ENCODE measurements at regions not wholly inside any gene's neighbourhood (a gene's known extent, or its start where the extent isn't known, plus 50 kb on each side); places are given as distances from the start of the nearest gene placed in this dataset.

GRCh38 chr13:85019121-85019520 is 780.1 kb downstream of the SLITRK6 start:
- H3K27ac ChIP-seq (ENCODE audit: low read depth, low read length): no peak overlapping the region
- no peak overlapping the region for H3K4me3 ChIP-seq (ENCODE audit: insufficient read depth, low read depth, low read length)
- no peak overlapping the region for H3K27ac Mint-ChIP-seq (ENCODE audit: unreplicated experiment)
- no peaks in the 10 kb centered on the region for H3K4me1 ChIP-seq (ENCODE audit: insufficient read depth, low read length)
- no peaks in the 10 kb centered on the region for H3K36me3 ChIP-seq (ENCODE audit: insufficient read depth, low read length)
- TF ChIP-seq CTCF (IDR thresholded peaks at IDR 0.05; ENCODE audit: insufficient read depth, low read depth, low read length): no peak
- no peaks in the 10 kb centered on the region for H4K20me1 ChIP-seq (ENCODE audit: insufficient read depth, low read length)
- no peaks in the 10 kb centered on the region for H3K27me3 ChIP-seq (ENCODE audit: insufficient read depth, low read length)
- no peak overlapping the region for H2AFZ ChIP-seq (ENCODE audit: low read depth, low read length)
- H3K4me3 Mint-ChIP-seq (ENCODE audit: unreplicated experiment): no peak overlapping the region
- H3K27me3 Mint-ChIP-seq (ENCODE audit: low read depth, unreplicated experiment): no peaks in the 10 kb centered on the region
- DNase-seq (ENCODE audit: low read depth) (no peak), FAIRE-seq (no peak)
- H3K9ac ChIP-seq (ENCODE audit: low read length): no peak overlapping the region
- no peaks in the 10 kb centered on the region for H3K79me2 ChIP-seq (ENCODE audit: insufficient read depth, low read length)
- no peak overlapping the region for H3K4me2 ChIP-seq (ENCODE audit: low read length)
- no peaks in the 10 kb centered on the region for H3K9me3 ChIP-seq (ENCODE audit: insufficient read depth, low read depth, low read length)
- H3K36me3 Mint-ChIP-seq (ENCODE audit: low read depth, unreplicated experiment): no peaks in the 10 kb centered on the region
- peaks cover 4% of the 10 kb centered on the region for H3K9me3 Mint-ChIP-seq (ENCODE audit: unreplicated experiment)
- no peaks in the 10 kb centered on the region for H3K4me1 Mint-ChIP-seq (ENCODE audit: low read depth, unreplicated experiment)

- H3K4me1 Mint-ChIP-seq (ENCODE audit: low read depth, unreplicated experiment): no peaks in the 10 kb centered on the region
- Histone ChIP-seq H3K9me3 (ENCODE audit: insufficient read depth, low read depth, low read length) (no peaks in the 10 kb centered on the region), H3K4me3 (ENCODE audit: insufficient read depth, low read depth, low read length) (no peak overlapping the region), H3K79me2 (ENCODE audit: insufficient read depth, low read length) (no peaks in the 10 kb centered on the region), H3K4me2 (ENCODE audit: low read length) (no peak overlapping the region), H3K27me3 (ENCODE audit: insufficient read depth, low read length) (no peaks in the 10 kb centered on the region), H3K36me3 (ENCODE audit: insufficient read depth, low read length) (no peaks in the 10 kb centered on the region), H3K27ac (ENCODE audit: low read depth, low read length) (no peak overlapping the region), H3K9ac (ENCODE audit: low read length) (no peak overlapping the region), H3K4me1 (ENCODE audit: insufficient read depth, low read length) (no peaks in the 10 kb centered on the region), H2AFZ (ENCODE audit: low read depth, low read length) (no peak overlapping the region), H4K20me1 (ENCODE audit: insufficient read depth, low read length) (no peaks in the 10 kb centered on the region)
- no peak overlapping the region for H3K27ac Mint-ChIP-seq (ENCODE audit: unreplicated experiment)
- no peak for TF ChIP-seq EZH2 (IDR thresholded peaks at IDR 0.05; ENCODE audit: insufficient read depth, low read length)
- no peak for TF ChIP-seq CTCF (IDR thresholded peaks at IDR 0.05; ENCODE audit: insufficient read depth, low read depth, low read length)
- DNase-seq (ENCODE audit: low read depth): no peak
- no peaks in the 10 kb centered on the region for H3K36me3 Mint-ChIP-seq (ENCODE audit: low read depth, unreplicated experiment)
- no peak overlapping the region for H3K4me3 Mint-ChIP-seq (ENCODE audit: unreplicated experiment)
- H3K9me3 Mint-ChIP-seq (ENCODE audit: unreplicated experiment): no peaks in the 10 kb centered on the region
- no peak for FAIRE-seq
- no peaks in the 10 kb centered on the region for H3K27me3 Mint-ChIP-seq (ENCODE audit: low read depth, unreplicated experiment)
Measured at GRCh38 chr13:85013006-85013405, 786.2 kb downstream of the SLITRK6 start.

- no peaks in the 10 kb centered on the region for H3K79me2 ChIP-seq (ENCODE audit: insufficient read depth, low read length)
- Mint-ChIP-seq H3K4me3 (ENCODE audit: unreplicated experiment) (no peak overlapping the region), H3K9me3 (ENCODE audit: unreplicated experiment) (no peaks in the 10 kb centered on the region), H3K36me3 (ENCODE audit: low read depth, unreplicated experiment) (no peaks in the 10 kb centered on the region), H3K27me3 (ENCODE audit: low read depth, unreplicated experiment) (no peaks in the 10 kb centered on the region), H3K27ac (ENCODE audit: unreplicated experiment) (no peak overlapping the region), H3K4me1 (ENCODE audit: low read depth, unreplicated experiment) (no peaks in the 10 kb centered on the region)
- no peak overlapping the region for H3K4me2 ChIP-seq (ENCODE audit: low read length)
- no peaks in the 10 kb centered on the region for H3K36me3 ChIP-seq (ENCODE audit: insufficient read depth, low read length)
- no peaks in the 10 kb centered on the region for H3K9me3 ChIP-seq (ENCODE audit: insufficient read depth, low read depth, low read length)
- no peaks in the 10 kb centered on the region for H3K4me1 ChIP-seq (ENCODE audit: insufficient read depth, low read length)
- H2AFZ ChIP-seq (ENCODE audit: low read depth, low read length): no peak overlapping the region
- TF ChIP-seq EZH2 (IDR thresholded peaks at IDR 0.05; ENCODE audit: insufficient read depth, low read length) (no peak), CTCF (IDR thresholded peaks at IDR 0.05; ENCODE audit: insufficient read depth, low read depth, low read length) (no peak)
- DNase-seq (ENCODE audit: low read depth) (no peak), FAIRE-seq (no peak)
- no peaks in the 10 kb centered on the region for H4K20me1 ChIP-seq (ENCODE audit: insufficient read depth, low read length)
- H3K27ac ChIP-seq (ENCODE audit: low read depth, low read length): no peak overlapping the region
- H3K9ac ChIP-seq (ENCODE audit: low read length): no peak overlapping the region
- no peaks in the 10 kb centered on the region for H3K27me3 ChIP-seq (ENCODE audit: insufficient read depth, low read length)
- no peak overlapping the region for H3K4me3 ChIP-seq (ENCODE audit: insufficient read depth, low read depth, low read length)
Measured at GRCh38 chr13:85009447-85009846, 789.8 kb downstream of the SLITRK6 start.

Data from astrocyte (in vitro differentiated cells and primary cell).